PC-9 (cell line): ENCODE measurements at regions not wholly inside any gene's neighbourhood (a gene's known extent, or its start where the extent isn't known, plus 50 kb on each side); places are given as distances from the start of the nearest gene placed in this dataset.

ENCODE experiments used
- BruUV-seq: library from RNA; stranded (reverse); fragments of 400-500 nt; replicated peaks from 2 replicates; lab custom pipeline; 2021; lab: Mats Ljungman, UMichigan
- CTCF ChIA-PET: fragments of 300-600 bp; sonication (Branson Sonifier 250); formaldehyde crosslinking; loops from one replicate; lab custom pipeline; 2022; ENCODE audit warnings: antibody characterized with exemption; lab: Charles Lee
- POLR2A ChIA-PET: fragments of 300-600 bp; sonication (Branson Sonifier 250); formaldehyde crosslinking; loops from one replicate; lab custom pipeline; 2022; ENCODE audit warnings: antibody characterized with exemption; ENCODE audit not compliant: unreplicated experiment; lab: Charles Lee
- DNase-seq, 2 experiments: peaks; one replicate each; pipeline versions ENCODE4 v3.0.0 to v3.0.0-alpha.2; 2015 to 2022; ENCODE audit warnings: mixed read lengths in 1 of 2
- H2AFZ ChIP-seq: fragments of 200-600 bp; sonication (generic); 2 replicates; pipeline ENCODE4 v1.8.1; 2017; ENCODE audit warnings: antibody characterized with exemption
- H3F3A ChIP-seq: fragments of 200-600 bp; sonication (generic); 2 replicates; pipeline ENCODE4 v1.8.1; 2017; ENCODE audit warnings: antibody characterized with exemption, mild to moderate bottlenecking, low read depth; ENCODE audit not compliant: insufficient read depth
- H3K27ac ChIP-seq: fragments of 200-600 bp; sonication (generic); 2 replicates; pipeline ENCODE4 v1.6.1; 2016; ENCODE audit warnings: mixed run types
- H3K27me3 ChIP-seq: fragments of 200-600 bp; sonication (generic); 2 replicates; pipeline ENCODE4 v1.6.1; 2016; ENCODE audit warnings: low read depth, mixed run types; ENCODE audit not compliant: insufficient read depth
- H3K36me3 ChIP-seq: fragments of 200-600 bp; sonication (generic); 2 replicates; pipeline ENCODE4 v1.6.1; 2016; ENCODE audit warnings: low read depth, mixed run types
- H3K4me1 ChIP-seq: fragments of 200-600 bp; sonication (generic); replicated peaks from 2 replicates; pipeline ENCODE4 v1.6.1; 2016; ENCODE audit warnings: mixed run types; ENCODE audit not compliant: insufficient read depth
- H3K4me2 ChIP-seq: fragments of 200-600 bp; sonication (generic); 2 replicates; pipeline ENCODE4 v1.6.1; 2017; ENCODE audit warnings: mixed run types
- H3K4me3 ChIP-seq: fragments of 200-600 bp; sonication (generic); 2 replicates; pipeline ENCODE4 v1.6.1; 2016; ENCODE audit warnings: mixed run types
- H3K79me2 ChIP-seq: fragments of 200-600 bp; sonication (generic); 2 replicates; pipeline ENCODE4 v1.6.1; 2017; ENCODE audit warnings: low read depth, mixed run types
- H3K9me2 ChIP-seq: fragments of 200-600 bp; sonication (generic); 2 replicates; pipeline ENCODE4 v1.8.1; 2017; ENCODE audit warnings: mild to moderate bottlenecking; ENCODE audit not compliant: insufficient read depth
- H3K9me3 ChIP-seq: fragments of 200-600 bp; sonication (generic); 2 replicates; pipeline ENCODE4 v1.8.1; 2016; ENCODE audit warnings: low read depth; ENCODE audit not compliant: insufficient read depth
- H4K20me1 ChIP-seq: fragments of 200-600 bp; sonication (generic); 2 replicates; pipeline ENCODE4 v1.8.1; 2017; ENCODE audit not compliant: insufficient read depth
- CTCF ChIP-seq: fragments of 200-600 bp; sonication (generic); conservative IDR thresholded peaks from 2 replicates; pipeline ENCODE4 v1.6.1; 2017; ENCODE audit warnings: mixed run types, antibody characterized with exemption, mild to moderate bottlenecking, moderate library complexity
- EZH2 ChIP-seq: fragments of 200-600 bp; sonication (generic); IDR thresholded peaks from 2 replicates; pipeline ENCODE4 v1.8.0; 2017; ENCODE audit warnings: antibody characterized with exemption, low read depth
- intact Hi-C: fragments of 100-400 bp; cut with micrococcal nuclease; formaldehyde crosslinking; loops from one replicate; pipeline ENCODE4 v1.10.0; 2022; ENCODE audit not compliant: unreplicated experiment

- TF ChIP-seq CTCF, result no peak
- TF ChIP-seq EZH2, result no peak
- Histone ChIP-seq H3K9me2 (no peaks in the 10 kb centered on the region), H4K20me1 (no peaks in the 10 kb centered on the region), H2AFZ (no peak overlapping the region), H3K36me3 (no peaks in the 10 kb centered on the region), H3K4me1 (no peaks in the 10 kb centered on the region), H3K4me3 (no peak overlapping the region), H3K4me2 (no peak overlapping the region), H3K9me3 (no peaks in the 10 kb centered on the region), H3K79me2 (no peaks in the 10 kb centered on the region), H3F3A (no peaks in the 10 kb centered on the region), H3K27ac (no peak overlapping the region), H3K27me3 (no peaks in the 10 kb centered on the region)
- no TSS peak for BruUV-seq
- intact Hi-C loops, result no loop called here
- ChIA-PET POLR2A (no interaction called here), CTCF (no interaction called here)
- no peak for DNase-seq
These were observed 220.3 kb downstream of the KLHL28 start for GRCh38 chr14:44741431-44741830.

- intact Hi-C loops, result no loop called here
- CTCF ChIA-PET, result no interaction called here
- POLR2A ChIA-PET, result no interaction called here
These were observed 225.4 kb downstream of the KLHL28 start for GRCh38 chr14:44736326-44736725.

GRCh38 chr14:44732144-44732543, 225.1 kb upstream of the FSCB start:
- Histone ChIP-seq H2AFZ (no peak overlapping the region), H3K4me1 (no peaks in the 10 kb centered on the region), H3K27me3 (no peaks in the 10 kb centered on the region), H4K20me1 (no peaks in the 10 kb centered on the region), H3K36me3 (no peaks in the 10 kb centered on the region), H3K4me3 (no peak overlapping the region), H3K9me3 (no peaks in the 10 kb centered on the region), H3K27ac (no peak overlapping the region), H3F3A (no peaks in the 10 kb centered on the region), H3K4me2 (no peak overlapping the region), H3K9me2 (no peaks in the 10 kb centered on the region), H3K79me2 (no peaks in the 10 kb centered on the region)
- intact Hi-C loops, result no loop called here
- no peak for TF ChIP-seq CTCF
- no peak for TF ChIP-seq EZH2
- ChIA-PET POLR2A (no interaction called here), CTCF (no interaction called here)
- no TSS peak for BruUV-seq
- DNase-seq, result no peak

More at GRCh38 chr14:44736326-44736725, 225.4 kb downstream of the KLHL28 start:
- DNase-seq, result no peak
- Histone ChIP-seq H3F3A (no peaks in the 10 kb centered on the region), H3K4me3 (no peak overlapping the region), H3K79me2 (no peaks in the 10 kb centered on the region), H4K20me1 (no peaks in the 10 kb centered on the region), H2AFZ (no peak overlapping the region), H3K4me2 (no peak overlapping the region), H3K4me1 (no peaks in the 10 kb centered on the region), H3K27me3 (no peaks in the 10 kb centered on the region), H3K9me2 (no peaks in the 10 kb centered on the region), H3K27ac (no peak overlapping the region), H3K9me3 (no peaks in the 10 kb centered on the region), H3K36me3 (no peaks in the 10 kb centered on the region)
- no TSS peak for BruUV-seq
- TF ChIP-seq CTCF (no peak), EZH2 (no peak)
